Naive thymus-derived CD4-positive, alpha-beta T cell (primary cell): ENCODE measurements at regions not wholly inside any gene's neighbourhood (a gene's known extent, or its start where the extent isn't known, plus 50 kb on each side); places are given as distances from the start of the nearest gene placed in this dataset.
"Not testable (repeated sequence)": the region's sequence is repeated elsewhere in the genome, so short reads cannot be mapped to it uniquely, and the experiment has no call there.

ENCODE experiments used
- ATAC-seq: fragments of 150-1000 bp; cut with Tn5 transposase; 2 replicates; pipeline ENCODE4 v1.10.0; 2021; ENCODE audit warnings: mild to moderate bottlenecking, moderate library complexity
- CTCF ChIA-PET: fragments of 350-600 bp; sonication (Branson Sonifier 250); formaldehyde crosslinking; loops from one replicate; lab custom pipeline; 2021; ENCODE audit warnings: antibody characterized with exemption; lab: Charles Lee
- POLR2A ChIA-PET: fragments of 350-600 bp; sonication (Branson Sonifier 250); formaldehyde crosslinking; loops from one replicate; lab custom pipeline; 2021; ENCODE audit warnings: antibody characterized with exemption, inconsistent platforms; lab: Charles Lee
- DNase-seq, 9 donors: peaks; one replicate each; pipeline versions ENCODE4 v3.0.0 to v3.0.0-alpha.2; 2020 to 2022; ENCODE audit warnings: mixed read lengths in 1 of 9
- H3K27ac ChIP-seq: one replicate; pipeline ENCODE4 v1.7.0; 2013; ENCODE audit warnings: mild to moderate bottlenecking, low read depth, low read length, moderate library complexity
- H3K27me3 ChIP-seq, 2 donors: one replicate each; pipeline ENCODE4 v1.7.0; 2013; ENCODE audit warnings: low read length in 2 of 2, mild to moderate bottlenecking in 2 of 2, moderate library complexity in 2 of 2; ENCODE audit not compliant: control insufficient read depth in 2 of 2, insufficient read depth in 2 of 2
- H3K36me3 ChIP-seq, 3 experiments: 1 replicate in 2 of 3; 2 replicates in 1 of 3; pipeline ENCODE4 v1.7.0; 2013; ENCODE audit warnings: low read length in 3 of 3, mild to moderate bottlenecking in 3 of 3, moderate library complexity in 1 of 3; ENCODE audit not compliant: insufficient read depth in 3 of 3, control insufficient read depth in 2 of 3
- H3K4me1 ChIP-seq, 2 donors: one replicate each; pipeline ENCODE4 v1.7.0; 2013; ENCODE audit warnings: low read length in 2 of 2, mild to moderate bottlenecking in 2 of 2, moderate library complexity in 1 of 2; ENCODE audit not compliant: control insufficient read depth in 2 of 2, insufficient read depth in 2 of 2
- H3K4me3 ChIP-seq: 2 replicates; pipeline ENCODE4 v1.7.0; 2013; ENCODE audit warnings: mild to moderate bottlenecking, low read length
- H3K9me3 ChIP-seq, 3 experiments: 1 replicate in 2 of 3; 2 replicates in 1 of 3; pipeline ENCODE4 v1.7.0; 2013; ENCODE audit warnings: low read length in 3 of 3; ENCODE audit not compliant: control insufficient read depth in 2 of 3
- H3K27ac Mint-ChIP-seq, 9 donors: one replicate each; pipeline ENCODE4 v1.8.0; 2020 to 2022; ENCODE audit warnings: mixed read lengths in 9 of 9, mild to moderate bottlenecking in 8 of 9, moderate library complexity in 5 of 9, inconsistent platforms in 2 of 9
- H3K27me3 Mint-ChIP-seq, 5 donors: one replicate each; pipeline ENCODE4 v1.8.0; 2021 to 2022; ENCODE audit warnings: mixed read lengths in 5 of 5, mild to moderate bottlenecking in 1 of 5
- H3K36me3 Mint-ChIP-seq, 5 donors: one replicate each; pipeline ENCODE4 v1.8.0; 2020 to 2022; ENCODE audit warnings: mixed read lengths in 5 of 5, mild to moderate bottlenecking in 3 of 5, inconsistent platforms in 1 of 5
- H3K4me1 Mint-ChIP-seq, 7 donors: one replicate each; pipeline ENCODE4 v1.8.0; 2020 to 2022; ENCODE audit warnings: mixed read lengths in 7 of 7, mild to moderate bottlenecking in 3 of 7, inconsistent platforms in 1 of 7
- H3K4me3 Mint-ChIP-seq, 10 donors: one replicate each; pipeline ENCODE4 v1.8.0; 2020 to 2022; ENCODE audit warnings: mild to moderate bottlenecking in 10 of 10, mixed read lengths in 10 of 10, moderate library complexity in 6 of 10, inconsistent platforms in 2 of 10
- H3K9me3 Mint-ChIP-seq, 11 donors: one replicate each; pipeline ENCODE4 v1.8.0; 2020 to 2022; ENCODE audit warnings: mixed read lengths in 11 of 11, mild to moderate bottlenecking in 4 of 11, inconsistent platforms in 1 of 11, moderate library complexity in 1 of 11
- intact Hi-C, 2 donors: fragments of 100-400 bp; cut with micrococcal nuclease; formaldehyde crosslinking; loops; one replicate each; pipeline ENCODE4 v1.15.1; 2023

GRCh38 chr6:159421586-159421985, 252.4 kb downstream of the FNDC1 start:
- Histone ChIP-seq H3K4me1 (no peaks in the 10 kb centered on the region), H3K9me3 (no peaks in the 10 kb centered on the region), H3K36me3 (no peaks in the 10 kb centered on the region), H3K27ac (no peak overlapping the region), H3K4me3 (no peak overlapping the region), H3K27me3 (no peaks in the 10 kb centered on the region)
- Mint-ChIP-seq H3K9me3 (peaks cover 0 to 12% (median 4%) of the 10 kb centered on the region in 11 donors), H3K27me3 (peaks cover 3 to 46% (median 21%) of the 10 kb centered on the region in 5 donors), H3K4me3 (no peak overlapping the region), H3K27ac (no peak overlapping the region), H3K36me3 (peaks cover 0 to 4% (median 0%) of the 10 kb centered on the region in 5 donors), H3K4me1 (peaks cover 0 to 2% (median 0%) of the 10 kb centered on the region in 7 donors)
- ChIA-PET CTCF (no interaction called here), POLR2A (no interaction called here)
- ATAC-seq (no peak), DNase-seq (no peak)
- intact Hi-C loops = no loop called here

DNA sequence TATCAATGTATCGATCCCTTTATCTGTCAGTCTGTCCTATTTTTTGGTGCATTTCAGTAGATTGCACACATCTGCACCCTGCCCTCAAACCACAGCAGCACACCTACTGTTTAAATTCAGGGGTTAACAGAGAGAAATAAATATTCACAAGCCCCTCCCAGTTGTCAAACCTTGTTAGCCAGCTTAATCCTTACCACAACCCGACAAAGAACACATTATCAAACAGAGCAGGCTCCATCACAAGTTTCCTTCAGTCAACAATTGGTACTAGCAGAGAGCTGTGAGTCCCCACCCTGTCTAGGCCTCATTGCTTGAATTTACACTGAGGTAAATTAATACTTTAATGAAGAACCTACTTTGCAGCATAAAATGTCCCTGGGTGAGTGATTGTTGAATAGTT, 249.8 kb downstream of the FNDC1 start:
- Histone ChIP-seq H3K36me3 (no peaks in the 10 kb centered on the region), H3K27me3 (no peaks in the 10 kb centered on the region), H3K9me3 (peaks cover 0 to 7% (median 0%) of the 10 kb centered on the region in 3 experiments), H3K4me1 (no peaks in the 10 kb centered on the region), H3K27ac (no peak overlapping the region), H3K4me3 (no peak overlapping the region)
- no peak for ATAC-seq
- no peak overlapping the region for H3K4me3 Mint-ChIP-seq
- H3K9me3 Mint-ChIP-seq = peaks cover 0 to 35% (median 16%) of the 10 kb centered on the region in 11 donors
- H3K4me1 Mint-ChIP-seq = peaks cover 0 to 2% (median 0%) of the 10 kb centered on the region in 7 donors
- DNase-seq = no peak
- ChIA-PET POLR2A (no interaction called here), CTCF (no interaction called here)
- H3K36me3 Mint-ChIP-seq = peaks cover 0 to 9% (median 0%) of the 10 kb centered on the region in 5 donors
- H3K27ac Mint-ChIP-seq = no peak overlapping the region
- peaks cover 3 to 23% (median 8%) of the 10 kb centered on the region in 5 donors for H3K27me3 Mint-ChIP-seq
- intact Hi-C loops = no loop called here

- Histone ChIP-seq H3K27me3 (no peaks in the 10 kb centered on the region), H3K27ac (no peak overlapping the region), H3K4me1 (no peaks in the 10 kb centered on the region), H3K4me3 (no peak overlapping the region), H3K36me3 (no peaks in the 10 kb centered on the region), H3K9me3 (peaks cover 0 to 8% (median 0%) of the 10 kb centered on the region in 3 experiments)
- POLR2A ChIA-PET = no interaction called here
- ATAC-seq (no peak), DNase-seq (no peak)
- Mint-ChIP-seq H3K27me3 (peaks cover 0 to 14% (median 12%) of the 10 kb centered on the region in 5 donors), H3K27ac (no peak overlapping the region), H3K4me1 (peaks cover 0 to 2% (median 0%) of the 10 kb centered on the region in 7 donors), H3K9me3 (peaks cover 0 to 46% (median 18%) of the 10 kb centered on the region in 11 donors), H3K36me3 (peaks cover 0 to 9% (median 0%) of the 10 kb centered on the region in 5 donors), H3K4me3 (no peak overlapping the region)
- intact Hi-C loops = no loop called here
- CTCF ChIA-PET = no interaction called here
Measured at GRCh38 chr6:159416891-159417560, 247.8 kb downstream of the FNDC1 start.

- no peak overlapping the region for H3K4me3 Mint-ChIP-seq
- H3K9me3 ChIP-seq = peaks cover 0 to 8% (median 0%) of the 10 kb centered on the region in 3 experiments
- peaks cover 0 to 9% (median 0%) of the 10 kb centered on the region in 5 donors for H3K36me3 Mint-ChIP-seq
- ATAC-seq (no peak), DNase-seq (no peak)
- no peak overlapping the region for H3K27ac Mint-ChIP-seq
- POLR2A ChIA-PET = interaction anchor here (0.6 kb wide), 1 partner anchor 36 kb away, joined by 3 read pairs; no protein-coding TSS in a partner anchor
- CTCF ChIA-PET = no interaction called here
- H3K27ac ChIP-seq = no peak overlapping the region
- H3K36me3 ChIP-seq = no peaks in the 10 kb centered on the region
- peaks cover 0 to 2% (median 0%) of the 10 kb centered on the region in 7 donors for H3K4me1 Mint-ChIP-seq
- H3K9me3 Mint-ChIP-seq = peaks cover 0 to 46% (median 18%) of the 10 kb centered on the region in 11 donors
- no peaks in the 10 kb centered on the region for H3K27me3 ChIP-seq
- intact Hi-C loops = no loop called here
- H3K27me3 Mint-ChIP-seq = peaks cover 0 to 13% (median 12%) of the 10 kb centered on the region in 5 donors
- no peak overlapping the region for H3K4me3 ChIP-seq
- no peaks in the 10 kb centered on the region for H3K4me1 ChIP-seq
Measured at GRCh38 chr6:159415540-159415939, 246.3 kb downstream of the FNDC1 start.

- POLR2A ChIA-PET = interaction anchor here (0.6 kb wide), 1 partner anchor 37 kb away, joined by 3 read pairs; no protein-coding TSS in a partner anchor
- Mint-ChIP-seq H3K9me3 (peaks cover 0 to 46% (median 21%) of the 10 kb centered on the region in 11 donors), H3K36me3 (peaks cover 0 to 9% (median 0%) of the 10 kb centered on the region in 5 donors), H3K4me3 (no peak overlapping the region), H3K27me3 (peaks cover 0 to 13% (median 7%) of the 10 kb centered on the region in 5 donors), H3K27ac (no peak overlapping the region), H3K4me1 (no peaks in the 10 kb centered on the region)
- Histone ChIP-seq H3K36me3 (no peaks in the 10 kb centered on the region), H3K9me3 (peaks cover 0 to 8% (median 0%) of the 10 kb centered on the region in 3 experiments), H3K27me3 (no peaks in the 10 kb centered on the region), H3K27ac (no peak overlapping the region), H3K4me3 (no peak overlapping the region), H3K4me1 (no peaks in the 10 kb centered on the region)
- intact Hi-C loops = no loop called here
- ATAC-seq = no peak
- CTCF ChIA-PET = no interaction called here
- no peak for DNase-seq
Measured at GRCh38 chr6:159414711-159415110, 245.5 kb downstream of the FNDC1 start.

GRCh38 chr6:159407211-159407780, 238.1 kb downstream of the FNDC1 start:
- H3K4me1 Mint-ChIP-seq, POLR2A ChIA-PET, H3K36me3 Mint-ChIP-seq, H3K9me3 ChIP-seq, H3K27ac Mint-ChIP-seq, H3K27me3 ChIP-seq, DNase-seq, H3K27ac ChIP-seq, CTCF ChIA-PET, intact Hi-C loops, ATAC-seq, H3K4me1 ChIP-seq, H3K4me3 ChIP-seq, H3K4me3 Mint-ChIP-seq, H3K36me3 ChIP-seq: not testable (repeated sequence)
- Mint-ChIP-seq H3K9me3 (peaks cover 0 to 22% (median 6%) of the 10 kb centered on the region in 11 donors), H3K27me3 (peaks cover 0 to 14% (median 4%) of the 10 kb centered on the region in 5 donors)
